Esophagus muscularis mucosa (tissue), 4 donors: ENCODE measurements at regions not wholly inside any gene's neighbourhood (a gene's known extent, or its start where the extent isn't known, plus 50 kb on each side); places are given as distances from the start of the nearest gene placed in this dataset.

Source experiments
- DNase-seq: peaks from one replicate; pipeline ENCODE4 v3.0.0-alpha.2; 2017; ENCODE audit errors: extremely low spot score
- H3K27ac ChIP-seq, 4 donors: fragments of 200-600 bp; sonication (generic); replicated peaks in 1 of 4; 1 replicate in 3 of 4; 2 replicates in 1 of 4; pipeline ENCODE4 v1.5.1; 2016 to 2019; ENCODE audit warnings: mild to moderate bottlenecking in 1 of 4
- H3K27me3 ChIP-seq, 4 donors: fragments of 200-600 bp; sonication (generic); one replicate each; pipeline versions ENCODE4 v1.5.1 to v1.6.0; 2016 to 2019
- H3K36me3 ChIP-seq, 4 donors: fragments of 200-600 bp; sonication (generic); one replicate each; pipeline ENCODE4 v1.5.1; 2016 to 2019
- H3K4me1 ChIP-seq, 4 donors: fragments of 200-600 bp; sonication (generic); one replicate each; pipeline ENCODE4 v1.5.1; 2016 to 2019
- H3K4me3 ChIP-seq, 4 donors: fragments of 200-600 bp; sonication (generic); 1 replicate in 2 of 4; 2 replicates in 2 of 4; pipeline ENCODE4 v1.5.1; 2016 to 2019; ENCODE audit warnings: mild to moderate bottlenecking in 4 of 4, moderate library complexity in 1 of 4
- H3K9me3 ChIP-seq, 4 donors: fragments of 200-600 bp; sonication (generic); 1 replicate in 3 of 4; 2 replicates in 1 of 4; pipeline ENCODE4 v1.5.1; 2016 to 2019
- EP300 ChIP-seq: sonication (generic); formaldehyde crosslinking; IDR thresholded peaks from one replicate; pipeline ENCODE4 v1.6.1; 2017; ENCODE audit warnings: antibody characterized with exemption
- POLR2A ChIP-seq: fragments of 450-650 bp; IDR thresholded peaks from one replicate; pipeline ENCODE4 v1.6.1; 2017; ENCODE audit warnings: antibody characterized with exemption, moderate library complexity, mild to moderate bottlenecking, low read depth
- POLR2AphosphoS5 ChIP-seq, 2 donors: sonication (generic); formaldehyde crosslinking; IDR thresholded peaks; one replicate each; pipeline ENCODE4 v1.6.1; 2017; ENCODE audit warnings: antibody characterized with exemption in 2 of 2
- WGBS: methylation state at CpG from one replicate; pipeline ENCODE4 v1.1.5; 2018; 5-methylcytosine and 5-hydroxymethylcytosine counted together
- intact Hi-C: fragments of 100-400 bp; cut with DNase I; formaldehyde crosslinking; loops from one replicate; pipeline ENCODE4 v1.15.1; 2023
- TF ChIP-seq, protein P1 (sequence below), 3 experiments: fragments of 200-600 bp in 2 of 3; fragments of 450-650 bp in 1 of 3; sonication (generic) in 2 of 3; IDR thresholded peaks; one replicate each; pipeline ENCODE4 v1.5.1; 2017 to 2019; ENCODE audit warnings: antibody characterized with exemption in 3 of 3, mild to moderate bottlenecking in 2 of 3, moderate library complexity in 1 of 3

DNA sequence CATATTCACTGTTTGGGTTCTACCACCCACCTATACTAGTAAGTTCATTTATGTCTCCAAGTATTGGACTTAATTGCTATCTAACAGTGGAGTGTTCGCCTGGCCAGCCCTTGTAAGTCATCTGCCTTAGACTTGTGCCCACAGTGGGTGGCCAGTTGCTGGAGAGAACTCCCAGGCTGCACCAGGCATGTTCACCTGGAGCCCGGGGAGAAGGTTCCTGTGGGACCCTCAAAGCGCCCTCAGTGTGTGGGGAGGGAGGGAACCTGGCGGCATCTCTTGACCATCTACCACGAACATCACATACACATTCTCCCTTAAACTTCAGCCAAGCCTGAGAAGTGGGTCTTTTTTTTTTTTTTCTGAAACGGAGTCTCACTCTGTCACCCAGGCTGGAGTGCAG, 138.1 kb downstream of the CPZ start:
- peak; percentile 66 for DNase-seq
- intact Hi-C loops, result no loop called here
- 89% methylated on average over 6 of the region's 6 CpGs for WGBS
- Histone ChIP-seq H3K36me3 (no peaks in the 10 kb centered on the region), H3K4me1 (no peaks in the 10 kb centered on the region), H3K27me3 (peaks cover 0 to 37% (median under 1%) of the 10 kb centered on the region in 4 donors), H3K9me3 (peaks cover 0 to 19% (median 2%) of the 10 kb centered on the region in 4 donors), H3K4me3 (no peak overlapping the region), H3K27ac (no peak overlapping the region)
- no peak for TF ChIP-seq POLR2AphosphoS5 (IDR thresholded peaks at IDR 0.05)
- TF ChIP-seq EP300, result no peak
- no peak for TF ChIP-seq POLR2A
- TF ChIP-seq, protein P1, sequence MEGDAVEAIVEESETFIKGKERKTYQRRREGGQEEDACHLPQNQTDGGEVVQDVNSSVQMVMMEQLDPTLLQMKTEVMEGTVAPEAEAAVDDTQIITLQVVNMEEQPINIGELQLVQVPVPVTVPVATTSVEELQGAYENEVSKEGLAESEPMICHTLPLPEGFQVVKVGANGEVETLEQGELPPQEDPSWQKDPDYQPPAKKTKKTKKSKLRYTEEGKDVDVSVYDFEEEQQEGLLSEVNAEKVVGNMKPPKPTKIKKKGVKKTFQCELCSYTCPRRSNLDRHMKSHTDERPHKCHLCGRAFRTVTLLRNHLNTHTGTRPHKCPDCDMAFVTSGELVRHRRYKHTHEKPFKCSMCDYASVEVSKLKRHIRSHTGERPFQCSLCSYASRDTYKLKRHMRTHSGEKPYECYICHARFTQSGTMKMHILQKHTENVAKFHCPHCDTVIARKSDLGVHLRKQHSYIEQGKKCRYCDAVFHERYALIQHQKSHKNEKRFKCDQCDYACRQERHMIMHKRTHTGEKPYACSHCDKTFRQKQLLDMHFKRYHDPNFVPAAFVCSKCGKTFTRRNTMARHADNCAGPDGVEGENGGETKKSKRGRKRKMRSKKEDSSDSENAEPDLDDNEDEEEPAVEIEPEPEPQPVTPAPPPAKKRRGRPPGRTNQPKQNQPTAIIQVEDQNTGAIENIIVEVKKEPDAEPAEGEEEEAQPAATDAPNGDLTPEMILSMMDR (IDR thresholded peaks at IDR 0.05), result no peak

DNA sequence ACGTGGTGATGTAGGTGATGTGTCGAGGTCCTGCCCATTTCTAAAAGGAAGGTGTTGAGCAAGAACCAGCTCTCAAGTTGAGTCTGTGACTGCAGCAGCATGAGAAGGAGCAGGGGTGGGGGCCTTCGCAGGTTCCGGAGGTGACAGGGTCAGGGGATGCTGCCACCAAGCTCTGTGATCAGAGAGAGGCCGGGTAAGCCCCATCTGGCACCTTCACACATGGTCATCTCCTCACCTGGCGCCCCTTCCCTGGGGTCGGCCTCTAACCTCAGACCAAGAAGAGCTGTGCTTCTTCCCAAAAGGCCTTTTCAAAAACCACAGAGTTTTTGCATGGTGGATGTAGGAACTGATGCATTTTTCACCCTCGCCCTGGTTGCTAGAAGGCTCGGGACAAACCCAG, 137.6 kb downstream of the CPZ start:
- H3K27me3 ChIP-seq, result peaks cover 0 to 42% (median 4%) of the 10 kb centered on the region in 4 donors
- H3K9me3 ChIP-seq, result peaks cover 0 to 19% (median 2%) of the 10 kb centered on the region in 4 donors
- intact Hi-C loops, result no loop called here
- peak; percentile 84 for DNase-seq
- 76% methylated on average over 8 of the region's 9 CpGs for WGBS
- H3K27ac ChIP-seq, result no peak overlapping the region
- no peak for TF ChIP-seq EP300
- TF ChIP-seq, protein P1 (IDR thresholded peaks at IDR 0.05), result no peak
- no peak for TF ChIP-seq POLR2AphosphoS5 (IDR thresholded peaks at IDR 0.05)
- TF ChIP-seq POLR2A, result no peak
- no peaks in the 10 kb centered on the region for H3K4me1 ChIP-seq
- H3K4me3 ChIP-seq, result no peak overlapping the region
- H3K36me3 ChIP-seq, result no peaks in the 10 kb centered on the region

DNA sequence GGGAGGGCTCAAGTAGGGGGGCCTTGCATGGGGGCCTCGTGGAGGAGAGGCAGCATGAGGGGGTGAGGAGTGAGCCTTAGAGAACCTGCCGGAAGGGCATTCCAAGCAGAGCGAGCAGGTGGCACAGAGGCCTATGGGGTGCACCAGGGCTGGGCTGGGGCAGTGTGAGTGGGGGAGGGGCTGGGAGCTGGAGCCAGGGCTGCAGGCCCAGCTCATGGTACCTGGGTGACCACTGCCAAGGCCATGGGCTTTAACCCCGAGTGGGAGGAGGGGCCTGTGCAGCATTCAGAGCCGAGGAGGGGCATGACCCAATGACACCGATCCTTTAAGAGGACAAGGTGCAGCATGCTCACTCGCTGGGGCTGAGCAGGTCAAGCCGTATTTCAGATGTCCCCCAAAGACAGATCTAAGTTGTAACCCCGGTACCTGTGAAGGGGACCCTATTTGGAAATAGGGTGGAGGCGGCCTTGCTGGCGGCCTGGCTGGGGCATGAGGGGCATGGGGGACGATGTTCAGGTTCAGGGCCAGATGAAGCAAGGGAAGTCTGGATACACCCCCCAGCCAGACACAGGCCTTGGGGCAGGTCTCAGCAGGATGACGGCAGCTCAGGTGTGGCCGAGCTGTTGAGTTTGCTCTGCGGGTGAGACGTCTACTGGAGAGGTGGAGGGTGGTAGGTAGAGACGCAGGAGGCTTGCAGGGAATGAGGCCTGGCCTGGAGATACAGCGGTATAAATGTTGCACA, 137.0 kb downstream of the CPZ start:
- WGBS, result 87% methylated on average over 18 of the region's 18 CpGs
- intact Hi-C loops, result no loop called here

DNA sequence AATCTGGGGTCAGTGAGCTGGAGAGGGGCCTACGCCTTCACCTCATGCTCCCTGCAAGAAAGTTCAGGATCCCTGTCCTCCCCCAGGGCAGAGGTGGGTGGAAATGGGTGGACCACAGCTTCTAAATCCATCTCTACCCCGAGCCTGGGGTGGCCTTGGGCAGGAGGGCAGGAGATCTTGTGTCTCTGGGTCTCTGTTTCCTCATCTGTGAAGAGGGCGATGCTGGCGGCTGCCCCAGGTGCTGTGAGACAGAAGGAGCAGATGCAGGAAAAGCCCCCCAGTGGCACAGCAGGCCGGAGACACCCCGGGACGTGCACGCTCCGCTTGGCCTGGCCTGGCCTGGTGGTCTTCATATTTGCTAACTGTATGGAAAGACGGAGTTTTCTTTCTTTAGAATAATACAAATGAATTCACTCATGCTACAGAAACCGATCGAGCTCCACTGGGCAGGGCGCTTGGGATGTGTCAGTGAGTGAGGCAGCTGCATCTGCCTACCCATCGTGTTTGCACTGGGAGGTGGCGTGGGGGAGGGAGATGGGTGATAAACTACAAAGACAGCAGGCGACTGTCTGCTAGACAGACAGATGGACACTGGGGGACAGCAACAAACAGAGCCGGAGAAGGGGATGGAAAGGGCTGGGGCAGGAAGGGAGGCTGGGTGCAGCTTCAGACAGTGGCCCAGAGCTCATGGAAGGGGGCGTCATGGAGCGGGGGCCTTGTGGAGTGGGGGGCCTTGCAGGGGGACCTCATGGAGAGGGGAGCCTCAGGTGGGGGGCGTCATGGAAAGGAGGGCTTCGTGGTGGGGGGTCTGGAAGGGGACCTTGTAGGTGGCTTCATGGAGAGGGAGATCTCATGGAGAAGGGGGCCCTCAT, 136.2 kb downstream of the CPZ start:
- intact Hi-C loops, result no loop called here
- WGBS, result 79% methylated on average over 19 of the region's 21 CpGs

More for the DNA sequence above, 137.0 kb downstream of the CPZ start:
- TF ChIP-seq EP300, result no peak
- no peak for TF ChIP-seq POLR2AphosphoS5 (IDR thresholded peaks at IDR 0.05)
- TF ChIP-seq, protein P1 (IDR thresholded peaks at IDR 0.05), result no peak
- TF ChIP-seq POLR2A, result no peak
- H3K9me3 ChIP-seq, result peaks cover 0 to 14% (median 2%) of the 10 kb centered on the region in 4 donors
- H3K27ac ChIP-seq, result no peak overlapping the region
- H3K36me3 ChIP-seq, result no peaks in the 10 kb centered on the region
- H3K27me3 ChIP-seq, result peaks cover 0 to 48% (median 8%) of the 10 kb centered on the region in 4 donors
- H3K4me3 ChIP-seq, result no peak overlapping the region
- H3K4me1 ChIP-seq, result no peaks in the 10 kb centered on the region
- DNase-seq, result peak; percentile 80

More for the DNA sequence above, 136.2 kb downstream of the CPZ start:
- TF ChIP-seq POLR2A, result no peak
- no peak for TF ChIP-seq EP300
- TF ChIP-seq, protein P1 (IDR thresholded peaks at IDR 0.05), result no peak
- no peak for TF ChIP-seq POLR2AphosphoS5 (IDR thresholded peaks at IDR 0.05)
- H3K4me3 ChIP-seq, result no peak overlapping the region
- peak; percentile 87 for DNase-seq
- H3K9me3 ChIP-seq, result peaks cover 0 to 6% (median 0%) of the 10 kb centered on the region in 4 donors
- no peaks in the 10 kb centered on the region for H3K4me1 ChIP-seq
- no peaks in the 10 kb centered on the region for H3K36me3 ChIP-seq
- H3K27me3 ChIP-seq, result peaks cover 0 to 56% (median 8%) of the 10 kb centered on the region in 4 donors
- H3K27ac ChIP-seq, result no peak overlapping the region
